Stimulated activated effector memory CD8-positive, alpha-beta T cell treated with anti-CD3 and anti-CD28 coated beads, Interleukin-12 subunit alpha, Interleukin-12 subunit beta, amount 100 ng/mL, for 72 hours (primary cell): ENCODE measurements at regions not wholly inside any gene's neighbourhood (a gene's known extent, or its start where the extent isn't known, plus 50 kb on each side); places are given as distances from the start of the nearest gene placed in this dataset.

Experiments
- ATAC-seq: fragments of 150-1000 bp; cut with Tn5 transposase; 2 replicates; pipeline ENCODE4 v1.10.0; 2021
- DNase-seq, 2 donors: peaks; one replicate each; pipeline ENCODE4 v3.0.0; 2021 to 2022; ENCODE audit warnings: low spot score in 2 of 2
- H3K27ac Mint-ChIP-seq: one replicate; pipeline ENCODE4 v1.8.0; 2022; ENCODE audit warnings: mild to moderate bottlenecking, mixed read lengths
- H3K36me3 Mint-ChIP-seq: one replicate; pipeline ENCODE4 v1.8.0; 2022; ENCODE audit warnings: mild to moderate bottlenecking, mixed read lengths
- H3K4me1 Mint-ChIP-seq: one replicate; pipeline ENCODE4 v1.8.0; 2022; ENCODE audit warnings: mixed read lengths
- H3K4me3 Mint-ChIP-seq: one replicate; pipeline ENCODE4 v1.8.0; 2022; ENCODE audit warnings: mild to moderate bottlenecking, mixed read lengths
- H3K9me3 Mint-ChIP-seq: one replicate; pipeline ENCODE4 v1.8.0; 2022; ENCODE audit warnings: mixed read lengths

- no peak overlapping the region for H3K27ac Mint-ChIP-seq
- DNase-seq (no peak), ATAC-seq (no peak)
- no peaks in the 10 kb centered on the region for H3K36me3 Mint-ChIP-seq
- H3K4me1 Mint-ChIP-seq, result no peaks in the 10 kb centered on the region
- H3K4me3 Mint-ChIP-seq, result no peak overlapping the region
- peaks cover 17% of the 10 kb centered on the region for H3K9me3 Mint-ChIP-seq
These were observed 398.6 kb upstream of the ERCC4 start for GRCh38 chr16:13521356-13521755.

- Mint-ChIP-seq H3K27ac (no peak overlapping the region), H3K4me1 (no peaks in the 10 kb centered on the region), H3K9me3 (peaks cover 4% of the 10 kb centered on the region), H3K4me3 (no peak overlapping the region), H3K36me3 (no peaks in the 10 kb centered on the region)
- ATAC-seq (no peak), DNase-seq (no peak)
These were observed 392.6 kb upstream of the ERCC4 start for GRCh38 chr16:13527332-13527731.

GRCh38 chr16:13528691-13529090 lies 391.3 kb upstream of the ERCC4 start:
- Mint-ChIP-seq H3K4me3 (no peak overlapping the region), H3K4me1 (no peaks in the 10 kb centered on the region), H3K36me3 (no peaks in the 10 kb centered on the region), H3K27ac (no peak overlapping the region), H3K9me3 (peaks cover 12% of the 10 kb centered on the region)
- ATAC-seq (no peak), DNase-seq (no peak)

GRCh38 chr16:13529193-13529982 lies 390.6 kb upstream of the ERCC4 start:
- Mint-ChIP-seq H3K9me3 (peaks cover 12% of the 10 kb centered on the region), H3K36me3 (no peaks in the 10 kb centered on the region), H3K4me3 (no peak overlapping the region), H3K4me1 (no peaks in the 10 kb centered on the region), H3K27ac (no peak overlapping the region)
- ATAC-seq, result no peak
- no peak for DNase-seq

GRCh38 chr16:13540771-13541170 lies 379.2 kb upstream of the ERCC4 start:
- Mint-ChIP-seq H3K9me3 (peaks cover 6% of the 10 kb centered on the region), H3K4me3 (no peak overlapping the region), H3K27ac (no peak overlapping the region), H3K36me3 (no peaks in the 10 kb centered on the region), H3K4me1 (no peaks in the 10 kb centered on the region)
- DNase-seq (no peak), ATAC-seq (no peak)

GRCh38 chr16:13542284-13542683 lies 377.7 kb upstream of the ERCC4 start:
- ATAC-seq (no peak), DNase-seq (no peak)
- Mint-ChIP-seq H3K36me3 (no peaks in the 10 kb centered on the region), H3K4me1 (no peaks in the 10 kb centered on the region), H3K4me3 (no peak overlapping the region), H3K9me3 (peaks cover 2% of the 10 kb centered on the region), H3K27ac (no peak overlapping the region)

GRCh38 chr16:13543850-13544249 lies 376.1 kb upstream of the ERCC4 start:
- Mint-ChIP-seq H3K4me3 (no peak overlapping the region), H3K4me1 (no peaks in the 10 kb centered on the region), H3K9me3 (peaks cover 2% of the 10 kb centered on the region), H3K36me3 (no peaks in the 10 kb centered on the region), H3K27ac (no peak overlapping the region)
- no peak for DNase-seq
- no peak for ATAC-seq

GRCh38 chr16:13545271-13545670 lies 374.7 kb upstream of the ERCC4 start:
- Mint-ChIP-seq H3K4me1 (no peaks in the 10 kb centered on the region), H3K4me3 (no peak overlapping the region), H3K36me3 (no peaks in the 10 kb centered on the region), H3K9me3 (peaks cover 2% of the 10 kb centered on the region), H3K27ac (no peak overlapping the region)
- no peak for DNase-seq
- ATAC-seq, result no peak

GRCh38 chr16:13550254-13550653 lies 369.7 kb upstream of the ERCC4 start:
- H3K4me3 Mint-ChIP-seq, result no peak overlapping the region
- peaks cover 2% of the 10 kb centered on the region for H3K9me3 Mint-ChIP-seq
- no peak overlapping the region for H3K27ac Mint-ChIP-seq
- no peaks in the 10 kb centered on the region for H3K36me3 Mint-ChIP-seq
- DNase-seq (no peak), ATAC-seq (no peak)
- H3K4me1 Mint-ChIP-seq, result no peaks in the 10 kb centered on the region

GRCh38 chr16:13552062-13552959 lies 367.6 kb upstream of the ERCC4 start:
- Mint-ChIP-seq H3K27ac (no peak overlapping the region), H3K4me3 (no peak overlapping the region), H3K4me1 (no peaks in the 10 kb centered on the region), H3K36me3 (no peaks in the 10 kb centered on the region), H3K9me3 (peaks cover 5% of the 10 kb centered on the region)
- DNase-seq, result no peak
- ATAC-seq, result no peak

GRCh38 chr16:13552960-13553257 lies 367.0 kb upstream of the ERCC4 start:
- H3K36me3 Mint-ChIP-seq, result no peaks in the 10 kb centered on the region

GRCh38 chr16:13553453-13553985 lies 366.4 kb upstream of the ERCC4 start:
- H3K36me3 Mint-ChIP-seq, result no peaks in the 10 kb centered on the region
- DNase-seq (no peak), ATAC-seq (no peak)
- peaks cover 5% of the 10 kb centered on the region for H3K9me3 Mint-ChIP-seq
- no peak overlapping the region for H3K27ac Mint-ChIP-seq
- no peaks in the 10 kb centered on the region for H3K4me1 Mint-ChIP-seq
- no peak overlapping the region for H3K4me3 Mint-ChIP-seq

More at GRCh38 chr16:13552960-13553257, 367.0 kb upstream of the ERCC4 start:
- Mint-ChIP-seq H3K27ac (no peak overlapping the region), H3K4me3 (no peak overlapping the region), H3K9me3 (peaks cover 5% of the 10 kb centered on the region), H3K4me1 (no peaks in the 10 kb centered on the region)
- DNase-seq (no peak), ATAC-seq (no peak)

GRCh38 chr16:13554005-13554404 lies 365.9 kb upstream of the ERCC4 start:
- H3K36me3 Mint-ChIP-seq, result no peaks in the 10 kb centered on the region
- ATAC-seq (no peak), DNase-seq (no peak)
- H3K27ac Mint-ChIP-seq, result no peak overlapping the region
- H3K9me3 Mint-ChIP-seq, result peaks cover 5% of the 10 kb centered on the region
- no peak overlapping the region for H3K4me3 Mint-ChIP-seq
- no peaks in the 10 kb centered on the region for H3K4me1 Mint-ChIP-seq

GRCh38 chr16:13554643-13555042 lies 365.3 kb upstream of the ERCC4 start:
- Mint-ChIP-seq H3K36me3 (no peaks in the 10 kb centered on the region), H3K27ac (no peak overlapping the region), H3K4me1 (no peaks in the 10 kb centered on the region), H3K4me3 (no peak overlapping the region), H3K9me3 (peaks cover 5% of the 10 kb centered on the region)
- DNase-seq (no peak), ATAC-seq (no peak)

- no peak overlapping the region for H3K27ac Mint-ChIP-seq
- no peak overlapping the region for H3K4me3 Mint-ChIP-seq
These were observed 362.5 kb upstream of the ERCC4 start for GRCh38 chr16:13557418-13557817.

GRCh38 chr16:13558752-13559151 lies 361.2 kb upstream of the ERCC4 start:
- no peak overlapping the region for H3K4me3 Mint-ChIP-seq
- H3K36me3 Mint-ChIP-seq, result no peaks in the 10 kb centered on the region
- no peak for DNase-seq
- H3K4me1 Mint-ChIP-seq, result no peaks in the 10 kb centered on the region
- H3K9me3 Mint-ChIP-seq, result peaks cover 4% of the 10 kb centered on the region
- H3K27ac Mint-ChIP-seq, result no peak overlapping the region
- ATAC-seq, result no peak

More at GRCh38 chr16:13557418-13557817, 362.5 kb upstream of the ERCC4 start:
- H3K36me3 Mint-ChIP-seq, result no peaks in the 10 kb centered on the region
- no peaks in the 10 kb centered on the region for H3K4me1 Mint-ChIP-seq
- H3K9me3 Mint-ChIP-seq, result peaks cover 4% of the 10 kb centered on the region
- DNase-seq, result no peak
- no peak for ATAC-seq
